ENCODE measurements at regions not wholly inside any gene's neighbourhood (a gene's known extent, or its start where the extent isn't known, plus 50 kb on each side); places are given as distances from the start of the nearest gene placed in this dataset.
"Not testable (repeated sequence)": the region's sequence is repeated elsewhere in the genome, so short reads cannot be mapped to it uniquely, and the experiment has no call there.

DNA sequence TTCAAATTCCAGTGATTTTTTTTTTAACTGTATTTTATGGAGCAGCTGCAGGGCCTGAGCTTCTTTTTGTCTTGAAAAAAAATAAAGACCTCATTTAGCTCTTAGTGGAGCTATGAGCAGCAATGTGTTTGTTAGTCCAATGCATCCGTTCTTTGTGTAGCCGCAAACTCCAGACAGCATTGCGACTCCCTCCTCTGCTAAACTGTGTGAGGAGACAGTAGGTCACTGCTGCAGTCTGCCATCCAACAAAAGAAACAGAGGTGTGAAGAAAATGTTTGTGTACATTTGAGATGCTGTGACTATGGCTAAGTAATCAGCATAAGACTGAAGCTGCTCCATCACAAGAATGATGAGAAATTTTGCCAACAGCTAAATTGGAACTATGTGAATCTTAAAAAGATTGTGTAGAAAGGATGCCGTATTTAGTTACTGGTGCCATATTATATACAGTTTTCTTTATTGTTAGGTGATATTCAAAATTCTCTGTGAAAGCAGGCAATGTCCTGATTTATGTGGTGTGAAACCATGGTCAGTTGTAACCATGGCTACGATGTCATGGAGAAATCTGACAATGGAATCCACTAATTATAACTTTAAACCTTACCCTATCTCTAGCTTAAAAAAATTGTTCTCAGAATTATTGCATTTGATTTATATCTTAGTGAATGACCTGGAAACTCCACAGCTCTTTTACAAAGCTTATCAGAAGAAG, 428.8 kb upstream of the EPHA7 start:
- Histone ChIP-seq H3K9me3 (ENCODE audit: insufficient read depth, low read depth, low read length) (no peaks in the 10 kb centered on the region), H3K4me3 (ENCODE audit: insufficient read depth, low read depth, low read length) (no peak overlapping the region), H4K20me1 (ENCODE audit: insufficient read depth, low read length) (no peaks in the 10 kb centered on the region), H3K4me1 (ENCODE audit: insufficient read depth, low read length) (no peaks in the 10 kb centered on the region), H3K27me3 (ENCODE audit: insufficient read depth, low read length) (no peaks in the 10 kb centered on the region), H3K36me3 (ENCODE audit: insufficient read depth, low read length) (no peaks in the 10 kb centered on the region), H3K9ac (ENCODE audit: low read length) (no peak overlapping the region), H3K79me2 (ENCODE audit: insufficient read depth, low read length) (no peaks in the 10 kb centered on the region), H3K27ac (ENCODE audit: low read depth, low read length) (no peak overlapping the region), H2AFZ (ENCODE audit: low read depth, low read length) (no peak overlapping the region), H3K4me2 (ENCODE audit: low read length) (no peak overlapping the region)
- Mint-ChIP-seq H3K9me3 (ENCODE audit: unreplicated experiment) (peaks cover 2% of the 10 kb centered on the region), H3K27me3 (ENCODE audit: low read depth, unreplicated experiment) (no peaks in the 10 kb centered on the region), H3K27ac (ENCODE audit: unreplicated experiment) (no peak overlapping the region), H3K4me1 (ENCODE audit: low read depth, unreplicated experiment) (peaks cover 4% of the 10 kb centered on the region), H3K36me3 (ENCODE audit: low read depth, unreplicated experiment) (no peaks in the 10 kb centered on the region), H3K4me3 (ENCODE audit: unreplicated experiment) (no peak overlapping the region)
- DNase-seq (ENCODE audit: low read depth) (no peak), FAIRE-seq (no peak)
- TF ChIP-seq, protein P1, sequence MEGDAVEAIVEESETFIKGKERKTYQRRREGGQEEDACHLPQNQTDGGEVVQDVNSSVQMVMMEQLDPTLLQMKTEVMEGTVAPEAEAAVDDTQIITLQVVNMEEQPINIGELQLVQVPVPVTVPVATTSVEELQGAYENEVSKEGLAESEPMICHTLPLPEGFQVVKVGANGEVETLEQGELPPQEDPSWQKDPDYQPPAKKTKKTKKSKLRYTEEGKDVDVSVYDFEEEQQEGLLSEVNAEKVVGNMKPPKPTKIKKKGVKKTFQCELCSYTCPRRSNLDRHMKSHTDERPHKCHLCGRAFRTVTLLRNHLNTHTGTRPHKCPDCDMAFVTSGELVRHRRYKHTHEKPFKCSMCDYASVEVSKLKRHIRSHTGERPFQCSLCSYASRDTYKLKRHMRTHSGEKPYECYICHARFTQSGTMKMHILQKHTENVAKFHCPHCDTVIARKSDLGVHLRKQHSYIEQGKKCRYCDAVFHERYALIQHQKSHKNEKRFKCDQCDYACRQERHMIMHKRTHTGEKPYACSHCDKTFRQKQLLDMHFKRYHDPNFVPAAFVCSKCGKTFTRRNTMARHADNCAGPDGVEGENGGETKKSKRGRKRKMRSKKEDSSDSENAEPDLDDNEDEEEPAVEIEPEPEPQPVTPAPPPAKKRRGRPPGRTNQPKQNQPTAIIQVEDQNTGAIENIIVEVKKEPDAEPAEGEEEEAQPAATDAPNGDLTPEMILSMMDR (IDR thresholded peaks at IDR 0.05; ENCODE audit: insufficient read depth, low read depth, low read length) = no peak
- TF ChIP-seq EZH2 (IDR thresholded peaks at IDR 0.05; ENCODE audit: insufficient read depth, low read length) = no peak

DNA sequence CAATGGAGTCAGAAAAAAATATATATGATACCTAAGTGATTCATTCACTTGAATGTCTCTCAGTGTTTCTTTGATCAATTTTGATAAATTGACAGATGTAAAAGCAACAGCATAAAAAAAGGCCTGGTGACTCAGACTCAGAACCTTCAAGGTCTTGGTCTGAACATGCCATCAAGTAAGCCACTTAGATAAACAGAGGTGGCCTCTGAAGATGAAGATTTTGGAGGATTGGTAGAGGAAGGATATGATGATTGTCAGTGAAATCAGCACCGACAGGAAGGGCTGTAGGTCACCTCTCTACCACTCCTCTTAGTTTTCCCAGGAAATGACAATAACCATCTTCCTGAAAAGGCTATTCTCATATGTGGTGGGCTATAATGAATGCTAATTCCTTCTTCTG, 422.8 kb upstream of the EPHA7 start:
- H3K79me2 ChIP-seq (ENCODE audit: insufficient read depth, low read length) = no peaks in the 10 kb centered on the region
- no peak for FAIRE-seq
- no peaks in the 10 kb centered on the region for H3K27me3 ChIP-seq (ENCODE audit: insufficient read depth, low read length)
- H3K4me3 ChIP-seq (ENCODE audit: insufficient read depth, low read depth, low read length) = no peak overlapping the region
- Mint-ChIP-seq H3K4me1 (ENCODE audit: low read depth, unreplicated experiment) (no peaks in the 10 kb centered on the region), H3K36me3 (ENCODE audit: low read depth, unreplicated experiment) (no peaks in the 10 kb centered on the region), H3K27me3 (ENCODE audit: low read depth, unreplicated experiment) (no peaks in the 10 kb centered on the region), H3K4me3 (ENCODE audit: unreplicated experiment) (no peak overlapping the region), H3K27ac (ENCODE audit: unreplicated experiment) (no peak overlapping the region), H3K9me3 (ENCODE audit: unreplicated experiment) (no peaks in the 10 kb centered on the region)
- no peak overlapping the region for H3K9ac ChIP-seq (ENCODE audit: low read length)
- H3K4me2 ChIP-seq (ENCODE audit: low read length) = no peak overlapping the region
- H3K9me3 ChIP-seq (ENCODE audit: insufficient read depth, low read depth, low read length) = no peaks in the 10 kb centered on the region
- H4K20me1 ChIP-seq (ENCODE audit: insufficient read depth, low read length) = no peaks in the 10 kb centered on the region
- H3K4me1 ChIP-seq (ENCODE audit: insufficient read depth, low read length) = no peaks in the 10 kb centered on the region
- TF ChIP-seq, protein P1 (IDR thresholded peaks at IDR 0.05; ENCODE audit: insufficient read depth, low read depth, low read length) = no peak
- no peak for TF ChIP-seq EZH2 (IDR thresholded peaks at IDR 0.05; ENCODE audit: insufficient read depth, low read length)
- H3K36me3 ChIP-seq (ENCODE audit: insufficient read depth, low read length) = no peaks in the 10 kb centered on the region
- no peak overlapping the region for H2AFZ ChIP-seq (ENCODE audit: low read depth, low read length)
- DNase-seq (ENCODE audit: low read depth) = no peak
- H3K27ac ChIP-seq (ENCODE audit: low read depth, low read length) = no peak overlapping the region

GRCh38 chr6:93835451-93836145, 416.2 kb upstream of the EPHA7 start:
- H3K9me3 ChIP-seq (ENCODE audit: insufficient read depth, low read depth, low read length); H3K36me3 ChIP-seq (ENCODE audit: insufficient read depth, low read length); H3K9me3 Mint-ChIP-seq (ENCODE audit: unreplicated experiment); H3K4me3 ChIP-seq (ENCODE audit: insufficient read depth, low read depth, low read length); H3K9ac ChIP-seq (ENCODE audit: low read length); H3K4me1 ChIP-seq (ENCODE audit: insufficient read depth, low read length); H3K4me3 Mint-ChIP-seq (ENCODE audit: unreplicated experiment); FAIRE-seq; H2AFZ ChIP-seq (ENCODE audit: low read depth, low read length); H3K27ac Mint-ChIP-seq (ENCODE audit: unreplicated experiment); H3K36me3 Mint-ChIP-seq (ENCODE audit: low read depth, unreplicated experiment); H3K27ac ChIP-seq (ENCODE audit: low read depth, low read length); DNase-seq (ENCODE audit: low read depth); H3K79me2 ChIP-seq (ENCODE audit: insufficient read depth, low read length); H3K27me3 ChIP-seq (ENCODE audit: insufficient read depth, low read length); H3K4me1 Mint-ChIP-seq (ENCODE audit: low read depth, unreplicated experiment); H4K20me1 ChIP-seq (ENCODE audit: insufficient read depth, low read length); H3K4me2 ChIP-seq (ENCODE audit: low read length): not testable (repeated sequence)
- peaks cover 28% of the 10 kb centered on the region for H3K27me3 Mint-ChIP-seq (ENCODE audit: low read depth, unreplicated experiment)

DNA sequence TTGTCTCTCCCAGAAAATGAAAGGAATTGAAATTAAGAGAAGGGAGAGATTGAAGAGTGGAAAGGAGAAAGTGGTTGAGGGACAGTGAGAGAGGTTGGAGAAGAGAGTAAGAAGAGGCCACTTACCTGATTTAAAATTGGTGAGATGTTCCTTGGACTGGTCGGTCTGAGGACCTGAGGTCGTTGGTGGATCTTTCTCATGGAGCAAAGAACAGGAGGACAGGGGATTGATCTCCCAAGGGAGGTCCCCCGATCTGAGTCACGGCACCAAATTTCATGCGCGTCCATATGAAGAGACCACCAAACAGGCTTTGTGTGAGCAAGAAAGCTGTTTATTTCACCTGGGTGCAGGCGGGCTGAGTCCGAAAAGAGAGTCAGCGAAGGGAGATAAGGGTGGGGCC, 415.7 kb upstream of the EPHA7 start:
- H3K79me2 ChIP-seq (ENCODE audit: insufficient read depth, low read length); H2AFZ ChIP-seq (ENCODE audit: low read depth, low read length); H4K20me1 ChIP-seq (ENCODE audit: insufficient read depth, low read length); H3K4me1 Mint-ChIP-seq (ENCODE audit: low read depth, unreplicated experiment); H3K4me1 ChIP-seq (ENCODE audit: insufficient read depth, low read length); H3K9me3 ChIP-seq (ENCODE audit: insufficient read depth, low read depth, low read length); H3K4me2 ChIP-seq (ENCODE audit: low read length); H3K27ac ChIP-seq (ENCODE audit: low read depth, low read length); FAIRE-seq; H3K27ac Mint-ChIP-seq (ENCODE audit: unreplicated experiment); H3K4me3 Mint-ChIP-seq (ENCODE audit: unreplicated experiment); DNase-seq (ENCODE audit: low read depth); H3K9ac ChIP-seq (ENCODE audit: low read length); H3K36me3 ChIP-seq (ENCODE audit: insufficient read depth, low read length); H3K9me3 Mint-ChIP-seq (ENCODE audit: unreplicated experiment); H3K27me3 ChIP-seq (ENCODE audit: insufficient read depth, low read length); H3K4me3 ChIP-seq (ENCODE audit: insufficient read depth, low read depth, low read length); H3K36me3 Mint-ChIP-seq (ENCODE audit: low read depth, unreplicated experiment): not testable (repeated sequence)
- H3K27me3 Mint-ChIP-seq (ENCODE audit: low read depth, unreplicated experiment) = peaks cover 28% of the 10 kb centered on the region

Data from astrocyte (in vitro differentiated cells and primary cell).